Duodenal mucosa (tissue), 2 donors: ENCODE measurements at regions not wholly inside any gene's neighbourhood (a gene's known extent, or its start where the extent isn't known, plus 50 kb on each side); places are given as distances from the start of the nearest gene placed in this dataset.

Experiments used
- H3K27ac ChIP-seq: one replicate; pipeline ENCODE4 v1.7.0; 2013; ENCODE audit warnings: low read depth, low read length
- H3K27me3 ChIP-seq, 2 donors: one replicate each; pipeline ENCODE4 v1.7.0; 2013; ENCODE audit warnings: low read length in 2 of 2, control low read depth in 1 of 2; ENCODE audit not compliant: insufficient read depth in 2 of 2, control insufficient read depth in 1 of 2
- H3K36me3 ChIP-seq, 2 donors: one replicate each; pipeline ENCODE4 v1.7.0; 2013; ENCODE audit warnings: low read length in 2 of 2, control low read depth in 1 of 2; ENCODE audit not compliant: insufficient read depth in 2 of 2, control insufficient read depth in 1 of 2
- H3K4me1 ChIP-seq, 2 donors: one replicate each; pipeline ENCODE4 v1.7.0; 2013; ENCODE audit warnings: low read length in 2 of 2, control low read depth in 1 of 2; ENCODE audit not compliant: insufficient read depth in 2 of 2, control insufficient read depth in 1 of 2
- H3K4me3 ChIP-seq, 2 donors: one replicate each; pipeline ENCODE4 v1.7.0; 2013; ENCODE audit warnings: low read length in 2 of 2, low read depth in 1 of 2
- H3K9ac ChIP-seq, 2 donors: one replicate each; pipeline ENCODE4 v1.7.0; 2013; ENCODE audit warnings: low read length in 2 of 2, low read depth in 1 of 2
- H3K9me3 ChIP-seq, 2 donors: one replicate each; pipeline ENCODE4 v1.7.0; 2013; ENCODE audit warnings: low read length in 2 of 2, control low read depth in 1 of 2; ENCODE audit not compliant: control insufficient read depth in 1 of 2

- H3K4me3 ChIP-seq, result no peak overlapping the region
- no peaks in the 10 kb centered on the region for H3K9me3 ChIP-seq
- no peak overlapping the region for H3K27ac ChIP-seq
- H3K36me3 ChIP-seq, result no peaks in the 10 kb centered on the region
- H3K27me3 ChIP-seq, result no peaks in the 10 kb centered on the region
- no peaks in the 10 kb centered on the region for H3K4me1 ChIP-seq
- H3K9ac ChIP-seq, result no peak overlapping the region
Measured at GRCh38 chr14:98119739-98120138, 1152.3 kb downstream of the BCL11B start.

DNA sequence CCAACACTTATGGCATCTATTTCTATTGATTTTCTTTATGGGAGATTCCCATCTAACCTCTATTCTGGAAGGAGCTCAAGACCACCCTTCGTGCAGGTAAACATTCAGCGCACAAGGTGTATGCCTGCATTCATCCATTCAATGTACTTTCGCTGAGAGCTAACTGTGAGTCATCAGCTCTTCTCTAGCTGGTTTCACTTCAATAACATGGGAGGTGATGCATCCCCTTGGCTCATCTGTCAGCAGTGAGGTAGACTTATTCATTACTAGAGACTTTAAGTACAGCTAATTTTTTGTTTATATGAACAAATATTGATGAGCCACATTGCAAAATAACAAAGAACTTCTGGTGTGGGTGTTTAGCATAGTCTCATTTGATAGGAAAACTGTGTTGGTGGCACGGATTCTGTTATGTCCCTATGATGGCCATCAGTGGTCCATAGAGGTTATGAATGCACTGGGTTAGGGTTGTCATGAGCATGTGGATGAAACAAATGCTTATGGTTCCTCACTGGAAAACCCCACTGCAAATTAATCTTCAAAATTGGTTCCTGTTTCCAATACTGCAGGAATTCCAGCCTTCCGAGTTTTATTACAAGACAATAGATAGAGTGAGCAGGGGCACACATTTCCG, 1151.0 kb downstream of the BCL11B start:
- no peaks in the 10 kb centered on the region for H3K36me3 ChIP-seq
- H3K27me3 ChIP-seq, result no peaks in the 10 kb centered on the region
- H3K4me3 ChIP-seq, result no peak overlapping the region
- H3K27ac ChIP-seq, result no peak overlapping the region
- H3K4me1 ChIP-seq, result no peaks in the 10 kb centered on the region
- no peaks in the 10 kb centered on the region for H3K9me3 ChIP-seq
- no peak overlapping the region for H3K9ac ChIP-seq

- Histone ChIP-seq H3K4me3 (no peak overlapping the region), H3K9ac (no peak overlapping the region), H3K9me3 (no peaks in the 10 kb centered on the region), H3K4me1 (no peaks in the 10 kb centered on the region), H3K27me3 (no peaks in the 10 kb centered on the region), H3K27ac (no peak overlapping the region), H3K36me3 (no peaks in the 10 kb centered on the region)
Measured at GRCh38 chr14:98122527-98122926, 1149.5 kb downstream of the BCL11B start.

DNA sequence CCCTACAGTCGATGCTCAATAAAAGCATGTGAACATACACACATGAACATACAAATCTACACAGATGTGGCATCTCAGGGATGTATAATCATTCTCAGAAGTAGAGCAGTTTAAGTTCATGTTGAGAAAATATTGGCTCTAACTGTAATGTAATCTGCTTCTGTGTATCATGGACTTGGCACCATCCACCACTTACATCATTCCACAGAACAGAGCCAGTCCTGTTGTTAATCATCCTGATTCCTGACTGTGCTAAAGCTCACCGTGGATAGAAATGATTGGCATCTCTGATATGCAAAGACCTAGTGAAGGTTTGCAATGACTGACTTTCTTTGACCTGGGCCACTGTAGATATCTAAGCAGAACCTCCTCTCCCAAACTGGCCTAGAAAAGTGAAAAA, 1141.3 kb downstream of the BCL11B start:
- H3K27ac ChIP-seq, result no peak overlapping the region
- H3K4me1 ChIP-seq, result no peaks in the 10 kb centered on the region
- H3K36me3 ChIP-seq, result no peaks in the 10 kb centered on the region
- no peaks in the 10 kb centered on the region for H3K9me3 ChIP-seq
- H3K27me3 ChIP-seq, result no peaks in the 10 kb centered on the region
- no peak overlapping the region for H3K4me3 ChIP-seq
- no peak overlapping the region for H3K9ac ChIP-seq

GRCh38 chr14:98131406-98131805, 1140.6 kb downstream of the BCL11B start:
- Histone ChIP-seq H3K9me3 (no peaks in the 10 kb centered on the region), H3K4me3 (no peak overlapping the region), H3K36me3 (no peaks in the 10 kb centered on the region), H3K27me3 (peaks cover under 1 to 4% of the 10 kb centered on the region in 2 donors), H3K4me1 (no peaks in the 10 kb centered on the region), H3K27ac (no peak overlapping the region), H3K9ac (no peak overlapping the region)

- H3K4me3 ChIP-seq, result no peak overlapping the region
- H3K27me3 ChIP-seq, result peaks cover 7% of the 10 kb centered on the region in 2 donors
- no peaks in the 10 kb centered on the region for H3K4me1 ChIP-seq
- H3K36me3 ChIP-seq, result no peaks in the 10 kb centered on the region
- no peak overlapping the region for H3K27ac ChIP-seq
- H3K9me3 ChIP-seq, result no peaks in the 10 kb centered on the region
- H3K9ac ChIP-seq, result no peak overlapping the region
Measured at GRCh38 chr14:98133806-98134205, 1138.2 kb downstream of the BCL11B start.

DNA sequence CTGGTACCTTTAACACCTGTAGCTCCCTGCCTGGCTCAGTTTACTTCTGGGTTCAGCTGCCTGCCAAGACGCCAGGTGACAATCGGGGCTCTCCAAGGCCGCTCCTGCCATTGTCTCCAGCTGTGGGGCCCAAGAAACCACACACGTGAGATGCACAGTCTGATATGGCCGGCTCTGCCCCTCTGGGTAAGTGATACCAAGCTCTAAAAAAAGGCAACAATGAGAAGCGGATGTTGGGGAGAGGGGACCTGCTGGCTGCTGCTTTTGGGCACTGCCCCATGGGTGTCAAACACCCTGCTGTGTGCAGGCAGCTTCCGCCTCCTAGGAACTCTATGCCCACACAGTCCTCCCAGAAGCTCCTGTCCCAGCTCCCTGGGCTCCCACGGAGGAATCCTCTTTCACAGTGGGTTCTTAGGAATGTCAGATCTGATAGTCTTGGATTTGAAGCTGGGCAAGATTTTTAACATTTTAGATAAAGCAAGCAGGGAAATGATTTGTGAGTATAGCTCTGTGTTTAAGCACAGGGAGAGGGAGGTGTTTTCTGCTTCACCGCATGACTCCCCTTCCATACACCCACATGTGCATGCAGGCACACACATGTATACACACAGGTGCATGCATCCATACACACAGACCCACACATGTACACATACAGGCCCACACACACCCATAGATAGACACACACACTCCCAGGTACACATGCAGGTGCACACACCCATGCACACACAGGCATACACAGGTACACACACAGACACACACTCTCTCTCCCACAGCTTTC, 1135.8 kb downstream of the BCL11B start:
- H3K9ac ChIP-seq, result no peak overlapping the region
- H3K9me3 ChIP-seq, result no peaks in the 10 kb centered on the region
- no peaks in the 10 kb centered on the region for H3K4me1 ChIP-seq
- peaks cover 7% of the 10 kb centered on the region in 2 donors for H3K27me3 ChIP-seq
- no peak overlapping the region for H3K4me3 ChIP-seq
- H3K27ac ChIP-seq, result no peak overlapping the region
- no peaks in the 10 kb centered on the region for H3K36me3 ChIP-seq

DNA sequence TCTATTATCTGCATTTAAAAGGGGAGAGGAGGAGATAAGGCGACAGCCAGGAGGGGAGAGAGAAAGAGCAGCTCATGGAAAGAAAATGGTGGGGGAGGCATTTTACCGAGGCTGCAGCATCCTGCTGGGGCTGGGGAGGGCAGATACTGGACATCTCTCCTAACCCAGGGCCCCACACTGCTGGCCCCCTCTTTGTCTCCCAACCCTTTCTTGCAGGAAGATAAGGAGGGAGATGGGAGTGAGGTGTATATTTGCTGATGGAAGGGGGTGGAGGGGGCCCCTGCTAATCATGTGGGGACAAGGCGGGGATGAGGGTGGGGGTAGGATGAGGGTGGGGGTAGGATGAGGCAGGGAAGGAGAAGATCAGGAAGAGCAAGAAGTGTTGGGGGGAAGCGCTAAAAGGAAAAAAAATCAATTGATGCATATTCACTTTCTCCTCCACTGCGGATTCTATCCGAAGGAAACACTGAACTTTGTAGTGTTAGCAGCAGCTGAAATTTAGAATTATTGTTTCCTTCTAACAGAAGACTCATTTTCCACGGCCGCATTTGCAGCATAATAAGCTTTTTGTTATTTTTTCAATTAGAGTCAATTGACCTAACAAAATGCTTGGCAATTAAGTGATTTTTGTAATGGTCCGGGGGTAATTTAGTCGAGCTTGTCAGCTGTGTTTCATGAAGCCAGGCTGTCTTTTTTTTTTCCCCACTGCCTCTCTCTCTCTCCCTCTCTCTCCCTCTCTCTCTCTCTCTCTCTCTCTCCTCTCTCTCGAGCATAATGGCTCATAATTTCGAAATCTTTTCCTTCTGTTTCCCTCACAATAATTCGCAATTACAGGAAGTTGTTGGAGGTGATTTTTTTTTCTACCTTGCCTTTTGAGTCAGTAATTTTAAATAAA, 1134.6 kb downstream of the BCL11B start:
- Histone ChIP-seq H3K4me1 (no peaks in the 10 kb centered on the region), H3K4me3 (no peak overlapping the region), H3K27me3 (peaks cover 7% of the 10 kb centered on the region in 2 donors), H3K9ac (no peak overlapping the region), H3K36me3 (no peaks in the 10 kb centered on the region), H3K27ac (no peak overlapping the region), H3K9me3 (no peaks in the 10 kb centered on the region)

DNA sequence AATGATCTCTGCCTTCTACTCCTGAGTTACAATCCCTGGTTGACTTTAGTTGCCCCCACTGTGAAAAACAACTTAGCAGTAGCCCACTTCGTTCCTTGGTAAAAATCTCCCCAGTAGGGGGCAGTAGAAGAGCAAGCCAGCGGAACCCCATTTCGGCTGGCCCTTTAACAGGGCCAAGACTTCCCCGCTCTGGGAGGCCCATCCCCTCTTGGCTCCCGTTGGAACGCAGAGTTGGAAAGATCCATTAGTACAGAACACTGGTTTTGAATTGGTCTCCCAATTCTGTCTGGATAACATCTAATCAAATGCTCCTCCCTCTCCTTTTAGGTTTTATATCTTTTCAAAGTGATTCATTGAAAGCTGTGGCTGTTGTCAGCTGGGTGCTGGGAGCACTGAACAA, 1133.3 kb downstream of the BCL11B start:
- Histone ChIP-seq H3K4me3 (no peak overlapping the region), H3K4me1 (no peaks in the 10 kb centered on the region), H3K36me3 (no peaks in the 10 kb centered on the region), H3K9ac (no peak overlapping the region), H3K27me3 (peaks cover 7% of the 10 kb centered on the region in 2 donors), H3K9me3 (no peaks in the 10 kb centered on the region), H3K27ac (no peak overlapping the region)
